HG02610 (cell line): ENCODE measurements at regions not wholly inside any gene's neighbourhood (a gene's known extent, or its start where the extent isn't known, plus 50 kb on each side); places are given as distances from the start of the nearest gene placed in this dataset.

Experiments
- ATAC-seq: cut with Tn5 transposase; IDR thresholded peaks from one replicate; pipeline ENCODE4 v1.9.1; 2021; ENCODE audit warnings: mild to moderate bottlenecking, moderate library complexity; ENCODE audit not compliant: unreplicated experiment

GRCh38 chr21:34313116-34313515 is 50.7 kb upstream of the KCNE2 start:
- no peak for ATAC-seq
